Epithelial cell of proximal tubule (primary cell): ENCODE measurements at regions not wholly inside any gene's neighbourhood (a gene's known extent, or its start where the extent isn't known, plus 50 kb on each side); places are given as distances from the start of the nearest gene placed in this dataset.

Source experiments
- DNase-seq: peaks from one replicate; pipeline ENCODE4 v3.0.0-alpha.2; 2011; ENCODE audit warnings: low read depth
- H3K4me3 ChIP-seq: 2 replicates; pipeline ENCODE4 v1.5.1; 2011; ENCODE audit warnings: low read depth, mild to moderate bottlenecking, low read length
- CTCF ChIP-seq: conservative IDR thresholded peaks from 2 replicates; pipeline ENCODE4 v1.5.1; 2012; ENCODE audit warnings: low read depth, mild to moderate bottlenecking, low read length

DNA sequence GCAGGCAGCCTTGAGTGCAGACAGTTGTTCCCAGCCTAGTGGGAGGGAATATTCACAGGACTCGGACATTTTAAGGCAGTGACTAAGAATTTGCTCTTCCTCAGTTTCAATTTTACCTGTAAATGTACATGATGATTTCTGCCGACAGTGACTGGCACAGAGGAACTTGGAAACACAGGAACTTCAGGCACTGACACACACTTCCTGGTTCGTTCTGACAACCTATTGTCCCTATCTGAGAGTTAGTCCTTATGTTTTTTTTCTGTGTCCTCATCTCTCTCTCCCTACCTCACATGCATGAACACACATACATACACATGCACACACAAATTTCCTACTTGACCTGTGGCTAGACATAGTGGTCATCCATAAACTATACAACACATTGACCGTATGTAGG lies 89.4 kb upstream of the CD180 start:
- no peak for TF ChIP-seq CTCF
- no peak for DNase-seq
- no peak overlapping the region for H3K4me3 ChIP-seq

DNA sequence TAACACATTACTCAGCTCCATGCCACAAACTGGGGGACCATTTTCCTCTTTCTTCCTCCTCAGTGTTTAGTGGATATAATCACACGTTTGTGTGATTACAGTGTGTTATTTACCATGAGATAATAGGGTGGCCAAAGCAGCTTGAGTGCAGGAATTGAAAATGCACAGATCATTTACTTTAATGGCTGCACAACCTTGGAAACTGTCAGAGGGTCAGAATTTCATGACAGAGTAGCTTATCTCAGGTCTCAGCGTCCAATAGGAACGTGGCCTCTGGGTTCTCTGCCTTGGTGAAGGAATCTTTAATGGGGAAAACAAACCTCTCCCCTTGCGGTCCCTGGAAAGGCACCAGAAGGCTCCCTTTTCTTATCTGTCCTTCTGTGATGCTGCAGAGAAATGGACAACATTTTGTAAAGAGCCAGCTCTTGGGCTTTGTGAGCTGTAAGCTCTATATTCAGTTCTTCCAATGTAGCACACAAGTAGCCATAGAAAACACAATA lies 87.4 kb upstream of the CD180 start:
- no peak for DNase-seq

DNA sequence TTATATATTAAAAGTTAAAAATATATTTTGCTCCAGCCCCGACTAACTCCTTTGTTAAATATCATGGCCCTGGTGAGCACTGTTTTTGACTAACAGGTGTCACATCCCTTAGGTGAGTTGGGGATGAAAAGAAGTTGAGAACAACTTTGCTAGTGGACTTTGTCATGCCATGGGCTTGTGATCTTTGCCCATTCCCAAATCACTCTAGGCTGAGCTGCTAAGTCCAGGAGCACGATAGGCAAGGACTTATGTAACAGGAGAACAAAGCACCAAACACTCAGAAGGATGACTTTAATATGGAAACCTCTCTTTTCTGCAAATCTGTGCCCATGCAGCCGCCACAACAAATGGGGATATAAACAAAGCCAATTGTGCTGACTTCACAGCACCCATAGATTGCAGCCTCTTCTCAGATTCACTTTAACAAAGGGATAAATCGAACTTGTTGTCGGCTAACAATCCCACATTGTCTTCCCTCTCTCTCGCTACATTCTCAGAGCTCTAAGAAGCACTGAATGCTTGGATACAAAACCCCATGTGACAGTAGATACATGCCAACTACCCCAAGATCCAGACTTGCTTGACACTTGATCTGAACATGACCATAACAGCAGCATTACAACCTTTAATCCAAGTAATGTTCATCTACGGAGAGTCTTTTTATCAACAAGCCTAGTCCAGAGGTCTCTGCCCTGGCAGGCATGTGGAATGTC lies 86.8 kb upstream of the CD180 start:
- TF ChIP-seq CTCF: no peak
- no peak for DNase-seq
- H3K4me3 ChIP-seq: no peak overlapping the region

More for the DNA sequence above, 87.4 kb upstream of the CD180 start:
- TF ChIP-seq CTCF: no peak
- H3K4me3 ChIP-seq: no peak overlapping the region

GRCh38 chr5:67281874-67282273 lies 85.3 kb upstream of the CD180 start:
- TF ChIP-seq CTCF: no peak
- no peak overlapping the region for H3K4me3 ChIP-seq
- no peak for DNase-seq

DNA sequence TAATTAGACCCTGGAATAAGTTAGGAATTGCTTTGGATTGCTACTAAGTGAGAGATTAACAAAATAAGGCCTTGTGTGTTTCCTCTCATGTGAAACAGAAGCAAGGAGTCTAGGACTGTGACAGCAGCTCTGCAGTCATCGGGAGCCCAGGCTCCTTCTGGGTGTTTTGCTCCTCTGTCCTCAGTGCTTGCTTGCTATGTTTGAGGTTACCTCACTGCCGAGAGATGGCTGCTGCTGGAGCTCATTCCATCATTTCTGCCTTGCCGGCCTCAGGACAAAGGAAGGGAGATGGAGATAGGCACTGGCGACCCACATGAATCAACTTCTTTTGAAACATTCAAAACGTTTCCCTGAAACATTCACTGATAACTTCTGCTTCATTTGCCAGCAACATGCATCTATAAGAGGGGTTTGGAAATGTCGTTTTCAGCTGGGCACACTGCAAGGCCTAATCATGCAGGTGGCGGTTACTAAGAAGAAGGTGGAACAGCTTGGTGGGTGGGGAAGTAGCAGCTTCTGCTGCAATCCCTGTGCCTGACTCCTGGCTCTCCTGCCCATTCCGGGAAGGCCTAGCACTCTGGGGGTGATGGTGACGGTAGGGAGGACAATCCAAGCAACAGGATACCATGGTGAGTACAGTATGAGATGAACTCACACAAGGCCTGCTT lies 77.2 kb upstream of the CD180 start:
- DNase-seq: no peak
- TF ChIP-seq CTCF: no peak
- H3K4me3 ChIP-seq: no peak overlapping the region

DNA sequence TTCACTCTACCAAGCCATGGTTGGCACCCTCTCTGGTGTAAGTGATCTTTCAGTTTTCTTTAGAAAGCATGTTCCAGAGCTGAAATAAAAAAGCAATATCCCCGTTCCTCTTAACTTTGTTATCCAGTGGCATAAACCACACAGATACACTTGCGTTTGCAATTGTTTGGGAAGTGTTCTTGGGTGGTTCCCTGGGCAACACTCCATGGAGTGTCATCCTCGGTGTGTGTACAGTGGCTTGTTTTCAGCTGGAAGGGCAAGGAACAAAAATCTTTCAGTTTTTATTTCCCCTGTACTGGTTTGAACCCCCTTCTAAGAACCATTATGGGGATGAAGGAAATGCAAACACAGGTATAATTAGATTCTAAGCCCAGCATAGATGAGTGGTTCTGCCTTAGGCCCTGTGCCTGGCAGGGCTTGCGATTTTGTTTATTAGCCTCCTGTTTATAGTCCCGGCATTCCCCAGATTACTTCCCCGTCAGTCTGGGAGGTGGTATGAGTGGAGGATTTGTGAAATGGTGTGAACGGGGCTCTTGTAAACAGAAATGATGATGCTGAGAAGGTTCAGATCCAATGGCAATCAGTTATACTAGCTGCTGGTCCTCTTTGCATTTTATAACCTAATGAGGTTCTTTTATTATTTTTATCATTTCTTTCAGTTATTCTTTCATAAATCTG lies 76.0 kb upstream of the CD180 start:
- TF ChIP-seq CTCF: no peak
- DNase-seq: no peak
- H3K4me3 ChIP-seq: no peak overlapping the region
